ENCODE measurements at regions not wholly inside any gene's neighbourhood (a gene's known extent, or its start where the extent isn't known, plus 50 kb on each side); places are given as distances from the start of the nearest gene placed in this dataset.

- Mint-ChIP-seq H3K36me3 (ENCODE audit: low read depth, unreplicated experiment) (no peaks in the 10 kb centered on the region), H3K9me3 (ENCODE audit: unreplicated experiment) (no peaks in the 10 kb centered on the region), H3K27ac (ENCODE audit: unreplicated experiment) (no peak overlapping the region), H3K27me3 (ENCODE audit: unreplicated experiment) (peaks cover 1% of the 10 kb centered on the region), H3K4me3 (ENCODE audit: unreplicated experiment) (no peak overlapping the region), H3K4me1 (ENCODE audit: unreplicated experiment) (no peaks in the 10 kb centered on the region)
- TF ChIP-seq CTCF (IDR thresholded peaks at IDR 0.05; ENCODE audit: unreplicated experiment): no peak
- no peak for DNase-seq (ENCODE audit: low spot score)
These were observed 146.3 kb upstream of the RGMB start for GRCh38 chr5:98627121-98627520.

- Mint-ChIP-seq H3K27ac (ENCODE audit: unreplicated experiment) (no peak overlapping the region), H3K36me3 (ENCODE audit: low read depth, unreplicated experiment) (no peaks in the 10 kb centered on the region), H3K4me3 (ENCODE audit: unreplicated experiment) (no peak overlapping the region), H3K9me3 (ENCODE audit: unreplicated experiment) (no peaks in the 10 kb centered on the region), H3K4me1 (ENCODE audit: unreplicated experiment) (no peaks in the 10 kb centered on the region), H3K27me3 (ENCODE audit: unreplicated experiment) (peaks cover 1% of the 10 kb centered on the region)
- no peak for DNase-seq (ENCODE audit: low spot score)
- no peak for TF ChIP-seq CTCF (IDR thresholded peaks at IDR 0.05; ENCODE audit: unreplicated experiment)
These were observed 142.8 kb upstream of the RGMB start for GRCh38 chr5:98630621-98631020.

- peaks cover 1% of the 10 kb centered on the region for H3K27me3 Mint-ChIP-seq (ENCODE audit: unreplicated experiment)
- H3K27ac Mint-ChIP-seq (ENCODE audit: unreplicated experiment): no peak overlapping the region
- DNase-seq (ENCODE audit: low spot score): no peak
- H3K9me3 Mint-ChIP-seq (ENCODE audit: unreplicated experiment): no peaks in the 10 kb centered on the region
- H3K4me3 Mint-ChIP-seq (ENCODE audit: unreplicated experiment): no peak overlapping the region
- H3K36me3 Mint-ChIP-seq (ENCODE audit: low read depth, unreplicated experiment): no peaks in the 10 kb centered on the region
- H3K4me1 Mint-ChIP-seq (ENCODE audit: unreplicated experiment): no peaks in the 10 kb centered on the region
- TF ChIP-seq CTCF (IDR thresholded peaks at IDR 0.05; ENCODE audit: unreplicated experiment): no peak
These were observed 142.0 kb upstream of the RGMB start for GRCh38 chr5:98631311-98632054.

- Mint-ChIP-seq H3K4me3 (ENCODE audit: unreplicated experiment) (no peak overlapping the region), H3K4me1 (ENCODE audit: unreplicated experiment) (no peaks in the 10 kb centered on the region), H3K9me3 (ENCODE audit: unreplicated experiment) (no peaks in the 10 kb centered on the region), H3K27me3 (ENCODE audit: unreplicated experiment) (no peaks in the 10 kb centered on the region), H3K27ac (ENCODE audit: unreplicated experiment) (no peak overlapping the region), H3K36me3 (ENCODE audit: low read depth, unreplicated experiment) (no peaks in the 10 kb centered on the region)
- TF ChIP-seq CTCF (IDR thresholded peaks at IDR 0.05; ENCODE audit: unreplicated experiment): no peak
- no peak for DNase-seq (ENCODE audit: low spot score)
These were observed 137.8 kb upstream of the RGMB start for GRCh38 chr5:98635656-98636055.

GRCh38 chr5:98637116-98637515 is 136.3 kb upstream of the RGMB start:
- Mint-ChIP-seq H3K27me3 (ENCODE audit: unreplicated experiment) (no peaks in the 10 kb centered on the region), H3K4me1 (ENCODE audit: unreplicated experiment) (peaks cover 2% of the 10 kb centered on the region)

More at GRCh38 chr5:98637116-98637515, 136.3 kb upstream of the RGMB start:
- H3K36me3 Mint-ChIP-seq (ENCODE audit: low read depth, unreplicated experiment): no peaks in the 10 kb centered on the region
- H3K27ac Mint-ChIP-seq (ENCODE audit: unreplicated experiment): no peak overlapping the region
- H3K9me3 Mint-ChIP-seq (ENCODE audit: unreplicated experiment): no peaks in the 10 kb centered on the region
- H3K4me3 Mint-ChIP-seq (ENCODE audit: unreplicated experiment): no peak overlapping the region
- TF ChIP-seq CTCF (IDR thresholded peaks at IDR 0.05; ENCODE audit: unreplicated experiment): no peak
- no peak for DNase-seq (ENCODE audit: low spot score)

Measured in endothelial cell (in vitro differentiated cells).